SK-N-SH treated with all-trans-retinoic acid at 6 μM for 48 hours (cell line): ENCODE measurements at regions not wholly inside any gene's neighbourhood (a gene's known extent, or its start where the extent isn't known, plus 50 kb on each side); places are given as distances from the start of the nearest gene placed in this dataset.

Source experiments
- ATAC-seq: fragments of 200-7000 bp; cut with Tn5 transposase; 3 replicates; pipeline ENCODE4 v1.9.1; 2020; ENCODE audit warnings: mild to moderate bottlenecking, moderate library complexity
- ARNTL ChIP-seq: fragments of 450-650 bp; formaldehyde crosslinking; IDR thresholded peaks from 2 replicates; pipeline ENCODE4 v1.5.0; 2020; ENCODE audit warnings: low read depth, mild to moderate bottlenecking, moderate library complexity, borderline replicate concordance
- BACH2 ChIP-seq: fragments of 250-450 bp; sonication (Bioruptor Pico); IDR thresholded peaks from 2 replicates; pipeline ENCODE4 v1.9.0; 2021; ENCODE audit warnings: mild to moderate bottlenecking, borderline replicate concordance
- CREB5 ChIP-seq: fragments of 250-450 bp; sonication (Bioruptor Pico); IDR thresholded peaks from 2 replicates; pipeline ENCODE4 v1.5.1; 2020; ENCODE audit warnings: low read depth, mild to moderate bottlenecking, moderate library complexity
- CSDC2 ChIP-seq: fragments of 250-450 bp; sonication (Bioruptor Pico); IDR thresholded peaks from 2 replicates; pipeline ENCODE4 v1.5.0; 2020; ENCODE audit warnings: mild to moderate bottlenecking, moderate library complexity
- ESRRG ChIP-seq: fragments of 250-450 bp; sonication (Bioruptor Pico); IDR thresholded peaks from 2 replicates; pipeline ENCODE4 v1.6.1; 2021; ENCODE audit warnings: mild to moderate bottlenecking
- GLIS3 ChIP-seq: fragments of 250-450 bp; sonication (Bioruptor Pico); IDR thresholded peaks from 2 replicates; pipeline ENCODE4 v1.5.0; 2020; ENCODE audit warnings: mild to moderate bottlenecking, moderate library complexity
- ISL1 ChIP-seq: fragments of 250-450 bp; sonication (Bioruptor Pico); IDR thresholded peaks from 2 replicates; pipeline ENCODE4 v2.1.2; 2022; ENCODE audit warnings: mild to moderate bottlenecking, moderate library complexity
- OSR1 ChIP-seq: fragments of 250-450 bp; sonication (Bioruptor Pico); IDR thresholded peaks from 2 replicates; pipeline ENCODE4 v1.8.0; 2022; ENCODE audit warnings: moderate library complexity, mild to moderate bottlenecking, inconsistent platforms
- PATZ1 ChIP-seq: fragments of 250-450 bp; sonication (Bioruptor Pico); IDR thresholded peaks from 2 replicates; pipeline ENCODE4 v1.8.0; 2020; ENCODE audit warnings: mild to moderate bottlenecking, moderate library complexity, borderline replicate concordance
- PPARA ChIP-seq: fragments of 250-450 bp; sonication (Bioruptor Pico); IDR thresholded peaks from 2 replicates; pipeline ENCODE4 v1.5.0; 2020; ENCODE audit warnings: mild to moderate bottlenecking, borderline replicate concordance
- RARB ChIP-seq: fragments of 250-450 bp; sonication (Bioruptor Pico); IDR thresholded peaks from 2 replicates; pipeline ENCODE4 v1.8.0; 2021; ENCODE audit warnings: mild to moderate bottlenecking, moderate library complexity
- SNAI2 ChIP-seq: fragments of 250-450 bp; sonication (Bioruptor Pico); IDR thresholded peaks from 2 replicates; pipeline ENCODE4 v1.5.0; 2020; ENCODE audit warnings: mild to moderate bottlenecking, moderate library complexity
- TCF4 ChIP-seq: fragments of 250-450 bp; sonication (Bioruptor Pico); IDR thresholded peaks from 2 replicates; pipeline ENCODE4 v1.8.0; 2021; ENCODE audit warnings: mild to moderate bottlenecking, moderate library complexity, borderline replicate concordance
- TOX ChIP-seq: fragments of 250-450 bp; sonication (Bioruptor Pico); IDR thresholded peaks from 2 replicates; pipeline ENCODE4 v1.8.0; 2021; ENCODE audit warnings: mild to moderate bottlenecking, moderate library complexity, borderline replicate concordance
- ZC3H10 ChIP-seq: fragments of 250-450 bp; sonication (Bioruptor Pico); IDR thresholded peaks from 2 replicates; pipeline ENCODE4 v1.5.1; 2021; ENCODE audit warnings: mild to moderate bottlenecking, moderate library complexity
- ZFP3 ChIP-seq: fragments of 250-450 bp; sonication (Bioruptor Pico); IDR thresholded peaks from 2 replicates; pipeline ENCODE4 v1.5.0; 2020; ENCODE audit warnings: mild to moderate bottlenecking, moderate library complexity
- ZFP30 ChIP-seq: fragments of 450-650 bp; formaldehyde crosslinking; IDR thresholded peaks from 2 replicates; pipeline ENCODE4 v1.5.0; 2022; ENCODE audit warnings: mild to moderate bottlenecking, moderate library complexity
- ZNF565 ChIP-seq: fragments of 450-650 bp; formaldehyde crosslinking; conservative IDR thresholded peaks from 2 replicates; pipeline ENCODE4 v1.5.0; 2020; ENCODE audit warnings: low read depth, mild to moderate bottlenecking, moderate library complexity
- ZNF70 ChIP-seq: fragments of 450-650 bp; formaldehyde crosslinking; IDR thresholded peaks from 2 replicates; pipeline ENCODE4 v1.5.0; 2020; ENCODE audit warnings: mild to moderate bottlenecking, moderate library complexity
- ZNF8 ChIP-seq: fragments of 450-650 bp; formaldehyde crosslinking; IDR thresholded peaks from 2 replicates; pipeline ENCODE4 v1.5.0; 2020; ENCODE audit warnings: mild to moderate bottlenecking, moderate library complexity
- TF ChIP-seq, protein P1 (sequence below): fragments of 250-450 bp; sonication (Bioruptor Pico); IDR thresholded peaks from 2 replicates; pipeline ENCODE4 v1.8.0; 2021; ENCODE audit warnings: low read depth, mild to moderate bottlenecking, moderate library complexity, borderline replicate concordance
- TF ChIP-seq, protein P2 (sequence below): fragments of 250-450 bp; sonication (Bioruptor Pico); IDR thresholded peaks from 2 replicates; pipeline ENCODE4 v1.5.1; 2021; ENCODE audit warnings: mild to moderate bottlenecking, moderate library complexity

DNA sequence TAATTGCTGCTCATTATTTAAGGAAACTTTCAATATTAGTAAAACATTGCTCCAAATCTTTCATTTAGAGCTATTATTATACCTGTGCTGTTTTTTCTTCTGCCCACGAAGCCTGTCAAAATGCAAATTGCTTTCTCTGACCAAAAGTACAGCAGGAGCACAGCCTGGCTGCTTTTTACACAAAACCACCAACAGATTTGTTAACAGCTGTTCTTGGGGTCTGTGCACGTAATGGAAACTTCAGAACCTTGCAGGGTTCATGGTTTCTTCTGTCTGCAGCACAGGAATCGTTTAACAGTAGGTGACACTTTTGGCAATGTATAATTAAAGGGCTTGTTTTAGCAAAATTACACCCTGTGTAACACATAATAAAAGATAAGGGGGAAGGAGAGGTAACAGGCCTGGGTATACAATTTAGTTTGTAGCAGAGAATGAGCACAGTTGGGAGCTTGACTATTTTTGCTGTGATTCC is 447.3 kb downstream of the KCNJ3 start:
- no peak for ATAC-seq
- TF ChIP-seq TOX (CRISPR knock-in tag), result no peak
- TF ChIP-seq GLIS3 (CRISPR knock-in tag), result no peak
- no peak for TF ChIP-seq CSDC2 (CRISPR knock-in tag)
- TF ChIP-seq ZFP3 (CRISPR knock-in tag), result no peak
- no peak for TF ChIP-seq ZFP30 (CRISPR knock-in tag)
- TF ChIP-seq, all 23 proteins: peak for 0

- no peak for ATAC-seq
- TF ChIP-seq TOX (CRISPR knock-in tag) (no peak), ZFP3 (CRISPR knock-in tag) (no peak), OSR1 (CRISPR knock-in tag) (no peak), TCF4 (CRISPR knock-in tag) (no peak), ZFP30 (CRISPR knock-in tag) (no peak), SNAI2 (CRISPR knock-in tag) (no peak), CREB5 (CRISPR knock-in tag) (no peak), ESRRG (CRISPR knock-in tag) (no peak), RARB (CRISPR knock-in tag) (no peak), ARNTL (CRISPR knock-in tag) (no peak), ZNF8 (no peak), PPARA (CRISPR knock-in tag) (no peak), GLIS3 (CRISPR knock-in tag) (no peak), ZC3H10 (CRISPR knock-in tag) (no peak), ZNF565 (no peak), ZNF70 (CRISPR knock-in tag) (no peak)
- TF ChIP-seq, protein P1, sequence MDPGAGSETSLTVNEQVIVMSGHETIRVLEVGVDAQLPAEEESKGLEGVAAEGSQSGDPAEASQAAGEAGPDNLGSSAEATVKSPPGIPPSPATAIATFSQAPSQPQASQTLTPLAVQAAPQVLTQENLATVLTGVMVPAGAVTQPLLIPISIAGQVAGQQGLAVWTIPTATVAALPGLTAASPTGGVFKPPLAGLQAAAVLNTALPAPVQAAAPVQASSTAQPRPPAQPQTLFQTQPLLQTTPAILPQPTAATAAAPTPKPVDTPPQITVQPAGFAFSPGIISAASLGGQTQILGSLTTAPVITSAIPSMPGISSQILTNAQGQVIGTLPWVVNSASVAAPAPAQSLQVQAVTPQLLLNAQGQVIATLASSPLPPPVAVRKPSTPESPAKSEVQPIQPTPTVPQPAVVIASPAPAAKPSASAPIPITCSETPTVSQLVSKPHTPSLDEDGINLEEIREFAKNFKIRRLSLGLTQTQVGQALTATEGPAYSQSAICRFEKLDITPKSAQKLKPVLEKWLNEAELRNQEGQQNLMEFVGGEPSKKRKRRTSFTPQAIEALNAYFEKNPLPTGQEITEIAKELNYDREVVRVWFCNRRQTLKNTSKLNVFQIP (CRISPR knock-in tag), result no peak
- TF ChIP-seq, protein P2, sequence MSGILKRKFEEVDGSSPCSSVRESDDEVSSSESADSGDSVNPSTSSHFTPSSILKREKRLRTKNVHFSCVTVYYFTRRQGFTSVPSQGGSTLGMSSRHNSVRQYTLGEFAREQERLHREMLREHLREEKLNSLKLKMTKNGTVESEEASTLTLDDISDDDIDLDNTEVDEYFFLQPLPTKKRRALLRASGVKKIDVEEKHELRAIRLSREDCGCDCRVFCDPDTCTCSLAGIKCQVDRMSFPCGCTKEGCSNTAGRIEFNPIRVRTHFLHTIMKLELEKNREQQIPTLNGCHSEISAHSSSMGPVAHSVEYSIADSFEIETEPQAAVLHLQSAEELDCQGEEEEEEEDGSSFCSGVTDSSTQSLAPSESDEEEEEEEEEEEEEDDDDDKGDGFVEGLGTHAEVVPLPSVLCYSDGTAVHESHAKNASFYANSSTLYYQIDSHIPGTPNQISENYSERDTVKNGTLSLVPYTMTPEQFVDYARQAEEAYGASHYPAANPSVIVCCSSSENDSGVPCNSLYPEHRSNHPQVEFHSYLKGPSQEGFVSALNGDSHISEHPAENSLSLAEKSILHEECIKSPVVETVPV (CRISPR knock-in tag), result no peak
Measured at GRCh38 chr2:155141418-155141817, 442.9 kb downstream of the KCNJ3 start.

GRCh38 chr2:155125585-155126230 is 427.2 kb downstream of the KCNJ3 start:
- TF ChIP-seq TCF4 (CRISPR knock-in tag), result no peak
- TF ChIP-seq ISL1 (CRISPR knock-in tag), result no peak
- no peak for TF ChIP-seq ARNTL (CRISPR knock-in tag)
- TF ChIP-seq ZFP3 (CRISPR knock-in tag), result no peak
- no peak for TF ChIP-seq PATZ1 (CRISPR knock-in tag)
- TF ChIP-seq CREB5 (CRISPR knock-in tag), result no peak
- TF ChIP-seq ESRRG (CRISPR knock-in tag), result no peak
- no peak for TF ChIP-seq BACH2 (CRISPR knock-in tag)
- TF ChIP-seq PPARA (CRISPR knock-in tag), result no peak
- no peak for TF ChIP-seq ZC3H10 (CRISPR knock-in tag)
- TF ChIP-seq, protein P2 (CRISPR knock-in tag), result no peak
- no peak for TF ChIP-seq TOX (CRISPR knock-in tag)
- no peak for TF ChIP-seq ZNF565
- no peak for TF ChIP-seq CSDC2 (CRISPR knock-in tag)
- no peak for TF ChIP-seq RARB (CRISPR knock-in tag)
- no peak for TF ChIP-seq ZNF70 (CRISPR knock-in tag)
- TF ChIP-seq ZFP30 (CRISPR knock-in tag), result no peak
- ATAC-seq, result no peak
